ENCODE measurements at regions not wholly inside any gene's neighbourhood (a gene's known extent, or its start where the extent isn't known, plus 50 kb on each side); places are given as distances from the start of the nearest gene placed in this dataset.

DNA sequence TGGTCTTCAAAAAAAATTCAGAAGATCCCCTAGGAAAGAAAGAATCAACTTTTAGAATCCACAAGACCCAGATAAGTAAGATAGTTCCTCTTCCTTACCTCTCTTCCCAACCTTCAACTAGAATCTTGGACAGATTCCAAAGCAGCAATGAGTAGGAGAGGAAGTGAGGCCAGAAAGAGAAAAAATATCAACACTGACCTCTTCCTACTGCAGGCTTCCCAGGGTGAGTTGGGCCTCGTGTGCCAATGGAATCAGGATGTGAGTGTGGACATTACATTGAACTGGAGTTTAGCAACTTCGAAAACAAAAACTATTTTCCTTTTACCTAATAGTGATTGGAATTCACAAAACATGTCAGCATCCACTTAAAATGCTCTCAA, 102.5 kb upstream of the PIEZO2 start:
- TF ChIP-seq, protein P1, sequence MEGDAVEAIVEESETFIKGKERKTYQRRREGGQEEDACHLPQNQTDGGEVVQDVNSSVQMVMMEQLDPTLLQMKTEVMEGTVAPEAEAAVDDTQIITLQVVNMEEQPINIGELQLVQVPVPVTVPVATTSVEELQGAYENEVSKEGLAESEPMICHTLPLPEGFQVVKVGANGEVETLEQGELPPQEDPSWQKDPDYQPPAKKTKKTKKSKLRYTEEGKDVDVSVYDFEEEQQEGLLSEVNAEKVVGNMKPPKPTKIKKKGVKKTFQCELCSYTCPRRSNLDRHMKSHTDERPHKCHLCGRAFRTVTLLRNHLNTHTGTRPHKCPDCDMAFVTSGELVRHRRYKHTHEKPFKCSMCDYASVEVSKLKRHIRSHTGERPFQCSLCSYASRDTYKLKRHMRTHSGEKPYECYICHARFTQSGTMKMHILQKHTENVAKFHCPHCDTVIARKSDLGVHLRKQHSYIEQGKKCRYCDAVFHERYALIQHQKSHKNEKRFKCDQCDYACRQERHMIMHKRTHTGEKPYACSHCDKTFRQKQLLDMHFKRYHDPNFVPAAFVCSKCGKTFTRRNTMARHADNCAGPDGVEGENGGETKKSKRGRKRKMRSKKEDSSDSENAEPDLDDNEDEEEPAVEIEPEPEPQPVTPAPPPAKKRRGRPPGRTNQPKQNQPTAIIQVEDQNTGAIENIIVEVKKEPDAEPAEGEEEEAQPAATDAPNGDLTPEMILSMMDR (IDR thresholded peaks at IDR 0.05; ENCODE audit: low read depth, low read length) = no peak
- no peak for TF ChIP-seq EZH2phosphoT487 (IDR thresholded peaks at IDR 0.05; ENCODE audit: low read depth)

All from OCI-LY3 (cell line).